Left lobe of liver (tissue), 2 donors: ENCODE measurements at regions not wholly inside any gene's neighbourhood (a gene's known extent, or its start where the extent isn't known, plus 50 kb on each side); places are given as distances from the start of the nearest gene placed in this dataset.
A peak's percentile ranks its signal among the peaks of the same experiment; 100 is the strongest.

Source experiments
- ATAC-seq: fragments of 200-7000 bp; cut with Tn5 transposase; one replicate; pipeline ENCODE4 v1.9.1; 2020; ENCODE audit warnings: mild to moderate bottlenecking, moderate library complexity
- DNase-seq: peaks from one replicate; pipeline ENCODE4 v3.0.0-alpha.2; 2020; ENCODE audit warnings: low spot score
- donor health status: DM: no; HTN: no; CAD: no; lungs with moderate emphysema.
- donor health status: DM: no; HTN: yes; CAD: no.

DNA sequence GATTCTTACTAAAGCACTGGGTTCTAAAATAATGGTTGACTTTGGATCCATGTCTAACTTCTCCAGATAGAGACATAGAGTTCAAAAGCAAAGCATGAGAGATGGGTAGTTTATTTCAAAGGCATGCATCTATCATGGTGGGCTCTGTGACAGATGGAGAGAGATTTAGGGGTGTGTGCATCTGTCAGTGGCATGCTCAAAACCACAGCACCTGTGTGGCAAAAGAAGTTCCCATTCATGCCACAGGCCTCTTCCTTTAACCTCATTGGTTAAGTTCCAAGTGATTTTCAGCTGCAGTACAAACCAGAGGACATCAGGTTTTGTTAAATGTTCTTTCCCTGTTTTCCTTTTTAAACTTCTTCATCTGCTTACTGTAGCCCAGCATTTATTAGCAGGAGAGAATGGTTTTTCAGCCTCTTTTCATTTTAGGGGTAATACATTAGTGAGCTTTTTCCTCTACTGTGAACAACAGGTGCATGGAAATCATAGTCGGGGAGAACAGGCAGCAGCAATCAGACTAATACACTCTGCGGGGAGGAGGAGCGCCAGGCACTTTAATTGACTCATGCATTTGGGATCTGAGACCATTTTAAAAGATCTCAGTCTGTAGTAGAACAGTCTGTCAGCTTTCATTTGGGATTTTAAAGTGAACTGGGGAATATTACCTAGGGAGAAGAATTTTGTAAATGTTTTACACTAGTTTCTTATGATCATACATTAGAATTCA, 52.4 kb upstream of the UPP2 start:
- ATAC-seq (no peak), DNase-seq (no peak)

DNA sequence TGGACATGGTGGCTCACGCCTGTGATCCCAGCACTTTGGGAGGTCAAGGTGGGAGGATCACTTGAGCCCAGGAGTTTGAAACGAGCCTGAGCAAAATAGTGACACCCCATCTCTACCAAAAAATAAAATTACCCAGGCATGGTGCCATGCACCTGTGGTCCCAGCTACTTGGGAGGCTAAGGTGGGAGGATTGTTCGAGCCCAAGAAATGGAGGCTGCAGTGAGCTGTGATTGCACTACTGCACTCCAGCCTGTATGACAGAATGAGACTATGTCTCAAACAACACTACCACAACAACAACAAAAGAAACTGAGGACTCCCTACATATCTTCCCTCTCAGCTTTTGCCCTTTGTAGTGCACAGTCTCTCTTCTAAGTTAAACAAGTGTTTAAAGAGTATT, 53.3 kb upstream of the UPP2 start:
- DNase-seq (no peak), ATAC-seq (no peak)

DNA sequence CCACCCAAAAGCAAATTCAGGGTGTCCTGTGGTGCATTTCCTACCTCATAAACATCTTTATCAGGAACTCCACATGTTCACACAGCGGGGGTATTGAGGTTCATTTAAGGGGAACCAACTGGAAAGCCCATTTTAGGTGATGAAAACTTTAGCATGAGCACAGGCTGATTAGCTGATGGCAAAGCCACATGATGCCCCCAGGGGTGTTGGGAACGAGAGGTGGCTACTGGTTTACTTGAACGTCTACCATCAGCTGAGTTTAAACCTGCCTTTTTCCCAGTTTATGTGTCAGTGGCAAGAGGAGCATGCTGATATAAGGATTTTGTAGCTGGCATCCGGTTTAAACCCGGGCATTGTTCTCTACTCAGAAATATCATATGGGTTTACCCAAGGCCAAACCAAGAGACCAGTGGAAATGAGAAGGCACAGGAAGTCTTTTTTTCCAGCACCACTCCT, 54.5 kb upstream of the UPP2 start:
- DNase-seq (no peak), ATAC-seq (no peak)

DNA sequence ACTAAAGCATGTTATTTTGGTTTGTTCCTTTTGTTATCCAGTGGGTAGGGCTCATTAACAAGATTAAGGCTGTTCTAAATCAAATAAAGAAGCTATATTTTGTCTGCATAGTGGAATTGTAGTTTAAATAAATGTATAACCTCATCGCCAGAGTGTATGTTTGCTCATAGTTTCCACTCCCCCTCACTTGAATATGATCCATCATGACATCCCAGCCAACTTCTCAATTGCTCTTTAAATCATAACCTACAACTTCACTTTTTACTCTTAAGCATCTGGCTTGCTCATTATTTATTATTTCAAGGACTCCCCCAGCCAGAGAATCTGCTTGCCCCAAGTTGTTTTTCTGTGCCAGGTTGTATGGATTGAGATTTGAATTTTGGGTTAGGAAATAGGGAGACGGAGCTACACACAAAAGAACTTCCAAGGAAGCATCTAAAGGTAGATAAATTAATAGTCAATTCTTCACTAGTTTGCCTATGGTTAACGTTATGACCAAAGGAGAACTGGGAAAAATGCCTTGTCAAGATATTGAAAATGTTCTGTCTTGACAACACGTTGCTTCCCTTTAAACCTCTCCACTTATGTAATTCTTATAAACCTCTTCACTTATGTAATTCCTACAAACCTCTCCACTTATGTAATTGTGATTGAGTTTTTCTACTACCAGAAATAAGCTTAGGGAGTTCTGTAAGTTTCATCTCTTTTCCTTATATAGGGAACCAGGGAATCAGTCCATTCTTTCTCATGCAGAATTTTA, 55.4 kb upstream of the UPP2 start:
- DNase-seq (no peak), ATAC-seq (no peak)

DNA sequence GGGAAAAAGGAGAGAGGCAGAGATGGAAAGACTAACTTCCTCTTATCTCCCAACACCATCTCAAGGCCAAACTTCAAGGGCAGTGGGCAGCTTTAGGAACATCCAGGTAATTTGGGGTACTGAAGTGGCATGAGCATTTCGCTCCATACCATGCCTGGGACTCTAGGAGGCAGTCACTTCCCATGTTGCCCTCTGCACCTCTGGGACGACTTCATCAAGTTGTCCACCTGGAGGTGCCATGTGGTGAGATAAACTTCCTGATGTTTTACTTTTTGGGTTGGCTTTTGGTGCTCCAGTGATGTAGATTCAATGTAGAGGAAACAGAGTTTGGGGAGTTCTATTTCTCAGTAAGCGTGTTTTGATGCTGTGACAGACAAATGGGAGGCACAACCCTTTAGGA, 56.3 kb upstream of the UPP2 start:
- DNase-seq (no peak), ATAC-seq (peak; percentile 62)

DNA sequence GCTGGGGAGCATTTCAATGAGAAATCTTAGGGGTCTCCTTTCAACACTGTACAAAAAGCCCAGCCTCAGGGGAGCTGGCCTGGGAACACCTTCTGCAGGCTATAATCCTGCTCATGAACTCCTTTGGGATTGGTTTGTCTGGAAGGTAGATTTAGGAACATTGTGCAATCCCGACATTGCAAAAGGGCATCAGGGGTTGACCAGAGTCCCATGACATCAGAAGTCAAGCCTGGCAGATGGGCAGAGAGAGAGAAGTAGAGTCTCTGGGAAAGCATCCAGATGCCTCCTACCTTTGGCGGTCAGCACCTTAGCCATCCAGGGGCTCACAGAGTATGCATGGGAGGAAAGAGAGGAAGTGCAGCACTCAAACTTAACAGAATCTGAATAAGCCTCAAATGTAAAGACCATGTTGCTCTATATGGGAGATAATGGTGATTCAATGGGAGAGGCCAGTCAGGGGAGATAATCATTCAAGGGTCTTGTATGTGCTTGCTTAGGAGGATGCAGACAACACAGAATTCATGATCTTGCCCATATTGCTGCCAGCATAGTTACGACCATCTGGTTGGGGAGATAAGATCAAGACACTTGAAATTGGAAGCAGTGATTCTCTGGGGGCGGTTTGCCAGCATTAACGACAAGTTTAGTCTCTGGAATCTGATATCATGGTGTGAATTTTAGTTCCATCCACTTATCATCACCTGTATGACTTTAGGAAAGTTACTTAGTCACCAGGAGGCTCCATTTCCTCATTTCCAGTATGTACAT, 58.3 kb upstream of the UPP2 start:
- peak; percentile 89 for DNase-seq

DNA sequence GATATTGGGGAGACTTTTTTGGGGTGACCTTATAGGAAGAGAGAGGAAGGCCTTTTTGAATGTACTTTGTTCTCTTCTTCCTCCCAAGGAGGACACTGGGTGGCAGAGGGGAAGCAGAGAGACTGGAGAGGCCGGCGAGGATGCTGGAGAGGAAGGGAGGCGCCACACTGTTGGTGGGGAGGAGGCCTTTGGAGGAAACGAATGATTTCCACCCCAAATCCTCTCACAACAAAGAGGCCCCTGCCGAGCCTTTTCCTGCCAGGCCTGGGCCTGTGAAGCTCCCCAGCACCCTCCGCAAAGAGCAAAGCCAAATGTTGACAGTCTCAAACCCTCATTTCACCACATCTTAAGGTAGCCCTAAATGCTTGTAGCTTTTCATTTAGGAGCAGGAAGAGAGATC, 59.0 kb upstream of the UPP2 start:
- DNase-seq, result no peak
- ATAC-seq, result peak; percentile 10

More for the DNA sequence above, 58.3 kb upstream of the UPP2 start:
- ATAC-seq, result peak; percentile 88

DNA sequence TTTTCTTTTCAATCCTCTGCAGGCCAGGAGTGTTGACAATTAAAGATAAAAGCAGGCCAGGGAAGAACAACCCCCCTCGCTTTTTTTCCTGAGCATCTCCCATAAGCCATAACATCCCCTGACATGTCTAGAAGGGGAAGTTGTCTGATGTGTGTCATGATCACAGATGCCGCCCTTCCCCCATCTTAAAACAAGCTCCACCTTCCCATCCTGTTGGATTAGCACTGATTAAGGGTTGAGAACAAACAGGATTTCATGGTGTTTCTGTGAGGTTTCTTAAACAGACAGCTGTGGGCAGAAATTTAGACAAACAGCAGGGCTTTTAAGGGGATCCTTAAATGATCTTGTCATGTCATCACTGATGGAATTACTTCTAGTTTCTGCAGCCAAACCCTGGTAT, 59.4 kb upstream of the UPP2 start:
- DNase-seq, result no peak
- ATAC-seq, result no peak

DNA sequence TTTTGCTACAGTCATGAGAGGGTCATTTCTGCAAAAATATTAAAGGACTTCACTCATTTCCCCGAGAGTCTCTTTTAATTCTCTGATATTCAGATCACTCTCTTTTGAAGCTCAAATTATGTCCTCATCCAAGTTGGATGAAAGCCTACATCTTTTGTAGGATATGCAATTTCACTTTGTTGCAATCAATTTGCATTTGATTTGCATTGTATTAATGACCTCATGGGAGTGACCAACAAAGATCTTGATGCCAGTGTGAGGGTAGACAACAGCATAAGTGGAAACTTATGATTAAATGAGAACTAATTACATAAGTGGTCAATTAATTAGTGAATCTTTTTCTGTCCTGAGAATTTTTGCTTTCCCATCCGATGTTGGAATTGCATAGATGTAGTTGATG, 60.3 kb upstream of the UPP2 start:
- DNase-seq (no peak), ATAC-seq (no peak)

DNA sequence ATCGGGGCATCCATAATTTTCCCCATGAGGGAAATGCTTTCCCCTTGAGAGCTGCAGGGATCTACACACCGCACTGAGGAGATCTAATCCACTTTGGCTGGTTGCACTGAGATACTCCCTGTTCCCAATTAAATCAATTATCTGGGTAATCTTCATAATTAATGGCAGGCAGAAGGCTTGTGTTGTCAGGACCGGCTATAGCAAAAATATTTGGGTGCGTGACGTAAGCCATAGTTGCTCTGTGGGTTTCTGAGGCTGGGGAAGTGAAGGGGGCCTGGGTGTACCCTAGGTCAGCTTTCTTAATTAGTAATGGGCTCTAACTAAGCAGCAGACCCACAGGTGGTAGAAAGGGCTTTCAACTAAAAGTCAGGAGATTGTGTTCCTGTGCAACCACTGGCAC, 62.8 kb upstream of the UPP2 start:
- no peak for ATAC-seq
- DNase-seq, result no peak

DNA sequence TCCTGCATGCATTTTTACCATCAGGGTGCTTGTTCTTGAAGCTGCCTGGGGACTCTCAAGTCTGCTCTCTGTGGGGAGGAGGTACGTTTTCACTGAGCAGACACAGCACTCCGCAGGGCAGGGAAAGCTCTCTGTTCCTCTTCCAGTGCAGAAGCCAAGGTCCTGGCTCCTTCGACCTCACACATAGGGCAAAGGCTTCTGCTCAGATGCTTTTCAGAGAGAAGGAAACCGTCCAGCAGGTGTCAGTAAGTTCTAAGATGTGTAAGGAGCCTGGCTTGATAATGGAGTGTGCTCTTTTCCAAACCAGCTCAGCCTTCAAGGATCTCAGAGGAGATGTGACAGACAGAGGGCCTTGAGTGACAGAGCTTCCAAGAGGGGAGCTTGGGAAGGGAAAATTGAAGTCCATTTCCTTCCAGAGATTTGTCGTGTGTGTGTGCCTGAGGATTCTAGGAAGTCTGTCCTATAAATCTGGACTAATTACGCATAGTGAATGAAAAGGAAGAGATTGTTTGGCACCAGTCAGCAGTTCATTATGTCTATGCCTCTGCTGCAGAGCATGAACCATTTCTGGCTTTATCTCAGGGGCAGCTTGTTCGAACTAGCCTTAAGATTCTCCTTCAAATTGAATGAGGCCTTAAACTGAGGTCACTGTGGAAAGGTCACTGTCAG, 67.3 kb upstream of the UPP2 start:
- DNase-seq, result peak; percentile 66
- ATAC-seq, result peak; percentile 98

DNA sequence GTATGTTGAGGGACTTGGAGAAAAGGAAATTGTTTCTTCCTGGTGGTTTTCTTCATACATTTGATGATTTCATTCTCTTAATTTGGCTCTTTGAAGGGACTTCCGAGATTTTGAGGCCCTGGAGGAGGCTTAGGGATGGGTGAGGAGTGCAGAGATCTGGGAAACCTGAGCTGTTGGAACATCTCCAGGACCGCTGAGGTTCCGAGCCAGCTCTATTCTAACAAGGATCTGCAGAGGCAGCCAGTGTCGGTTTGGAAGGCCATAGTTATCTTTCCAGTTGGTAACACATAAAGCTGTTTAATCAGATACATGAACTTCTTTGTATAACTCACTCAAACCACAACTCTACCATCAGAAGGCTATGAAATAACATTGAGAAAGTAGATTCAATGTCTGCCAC, 70.3 kb upstream of the UPP2 start:
- no peak for DNase-seq

DNA sequence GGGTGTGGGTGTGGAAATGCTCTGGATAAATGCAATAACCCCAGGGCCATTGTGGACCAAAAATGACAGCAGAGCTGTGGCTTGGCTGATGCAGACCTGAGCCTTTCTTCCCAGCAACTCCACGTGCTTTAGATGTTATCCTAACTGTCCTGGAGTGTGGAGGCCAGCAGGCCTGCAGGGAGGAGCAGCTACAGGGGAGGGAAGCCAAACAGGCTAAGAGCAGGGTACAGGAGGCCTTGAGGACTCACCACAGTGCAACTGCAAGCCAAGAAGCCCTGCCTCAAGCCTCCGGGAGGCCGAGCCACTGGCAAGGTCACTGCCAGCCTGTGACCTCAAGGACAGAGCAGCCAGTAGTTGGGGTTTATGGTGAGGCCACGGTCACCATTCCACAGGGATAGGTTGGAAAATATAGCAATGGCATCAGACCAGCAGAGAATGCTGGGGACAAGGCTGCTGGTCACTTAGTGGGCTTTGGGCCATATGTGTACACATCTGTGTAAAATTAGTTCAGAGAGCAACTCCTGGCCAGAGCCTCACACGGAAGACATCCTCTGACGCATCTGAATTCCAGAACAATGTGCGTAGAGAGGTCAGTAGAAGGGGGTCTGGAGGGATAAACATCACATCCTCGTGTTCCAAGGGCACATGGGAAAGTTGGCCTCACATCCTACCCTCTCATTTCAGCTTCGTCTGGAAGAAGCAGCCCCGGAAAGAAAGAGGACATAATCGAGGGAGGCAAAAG, 76.2 kb upstream of the UPP2 start:
- DNase-seq, result no peak
- ATAC-seq, result no peak

More for the DNA sequence above, 70.3 kb upstream of the UPP2 start:
- ATAC-seq, result no peak

DNA sequence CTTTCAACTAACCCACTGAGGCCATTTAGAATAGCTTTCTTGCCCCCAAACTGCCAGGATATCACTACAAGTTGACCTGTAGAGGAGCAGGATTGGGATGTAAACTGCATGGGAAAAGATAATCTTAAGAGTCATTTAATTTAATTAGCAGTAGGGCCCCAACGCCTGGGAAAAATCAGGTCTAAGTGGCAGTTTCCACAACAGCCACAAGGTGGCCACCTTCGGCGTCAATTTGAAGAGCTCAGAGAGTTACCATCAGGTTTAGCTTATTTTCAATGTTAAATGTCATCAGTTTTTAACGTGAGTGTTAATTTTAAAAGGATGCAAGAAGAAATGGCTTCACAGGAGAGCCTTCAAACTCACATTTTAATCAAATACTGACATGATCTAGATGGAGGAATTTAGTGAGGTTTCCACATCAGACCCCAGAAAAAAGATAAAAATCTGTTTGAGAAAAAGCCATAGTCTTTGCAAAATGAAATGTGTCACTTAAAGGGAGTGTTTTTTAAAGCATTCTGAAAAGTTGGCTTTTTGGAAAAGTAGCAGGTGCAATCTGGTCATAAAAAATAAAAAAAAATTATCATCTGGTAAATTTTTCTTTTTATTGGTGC, 77.3 kb upstream of the UPP2 start:
- DNase-seq (peak; percentile 59), ATAC-seq (peak; percentile 92)

DNA sequence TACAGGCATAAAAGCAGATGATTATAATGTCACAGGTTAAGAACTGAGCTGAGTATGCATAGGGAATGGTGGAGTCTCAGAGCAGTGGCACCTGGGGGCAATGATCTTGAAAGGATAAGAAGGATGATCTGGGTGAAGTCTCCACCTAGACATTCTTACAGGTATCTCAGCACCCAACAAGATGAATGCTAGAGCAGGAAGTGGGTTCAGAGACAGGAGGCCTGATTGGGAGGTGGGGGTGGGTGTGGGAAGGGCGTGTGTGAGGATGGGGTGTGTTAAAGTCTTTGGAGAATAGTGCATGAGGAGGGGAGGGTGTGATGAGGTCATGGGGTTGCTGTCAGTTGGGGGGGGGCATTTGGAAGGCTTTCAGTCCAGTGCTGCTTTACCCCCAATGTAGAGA, 78.8 kb upstream of the UPP2 start:
- DNase-seq (no peak), ATAC-seq (no peak)

DNA sequence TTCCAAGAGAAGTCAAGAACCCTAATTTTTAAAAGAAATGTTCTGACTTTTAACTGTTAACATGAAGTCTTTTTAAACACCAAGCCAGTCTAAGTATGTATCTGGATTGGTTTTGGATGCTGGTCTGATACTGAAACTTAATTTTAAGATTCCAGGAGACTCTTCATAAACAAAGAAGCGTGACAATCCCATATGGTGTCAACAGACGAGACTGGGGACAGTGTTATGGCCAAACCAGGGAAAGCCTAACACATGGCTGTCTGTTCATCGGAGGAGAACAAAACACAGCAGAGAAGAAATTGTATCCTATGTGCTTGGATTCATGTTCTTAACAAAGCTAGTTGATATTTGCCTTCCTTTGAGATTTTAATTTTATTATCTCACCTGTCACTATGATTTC, 80.5 kb upstream of the UPP2 start:
- ATAC-seq, result no peak
- DNase-seq, result no peak

DNA sequence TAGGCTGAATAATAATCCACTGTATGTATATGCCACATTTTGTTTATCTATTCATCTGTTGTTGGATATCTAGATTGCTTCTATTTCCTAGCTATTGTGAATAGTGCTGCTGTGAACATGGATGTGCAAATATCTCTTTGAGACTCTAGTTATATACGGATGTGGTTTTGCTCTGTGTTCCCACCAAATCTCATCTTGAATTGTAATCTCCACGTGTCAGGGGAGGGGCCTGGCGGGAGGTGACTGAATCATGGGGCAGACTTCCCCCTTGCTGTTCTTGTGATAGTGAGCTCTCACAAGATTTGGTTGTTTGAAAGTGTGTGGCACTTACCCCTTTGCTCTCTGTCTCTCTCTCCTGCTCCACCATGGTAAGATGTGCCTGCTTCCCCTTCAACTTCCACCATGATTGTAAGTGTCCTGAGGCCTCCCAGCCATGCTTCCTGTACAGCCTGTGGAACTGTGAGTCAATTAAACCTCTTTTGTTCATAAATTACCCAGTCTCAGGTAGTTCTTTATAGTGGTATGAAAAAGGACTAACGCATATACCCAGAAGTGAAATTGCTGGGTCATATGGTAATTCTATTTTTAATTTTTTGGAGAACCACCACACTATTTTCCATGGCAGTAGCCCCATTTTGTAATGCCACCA, 86.1 kb upstream of the UPP2 start:
- ATAC-seq, result no peak
- no peak for DNase-seq

DNA sequence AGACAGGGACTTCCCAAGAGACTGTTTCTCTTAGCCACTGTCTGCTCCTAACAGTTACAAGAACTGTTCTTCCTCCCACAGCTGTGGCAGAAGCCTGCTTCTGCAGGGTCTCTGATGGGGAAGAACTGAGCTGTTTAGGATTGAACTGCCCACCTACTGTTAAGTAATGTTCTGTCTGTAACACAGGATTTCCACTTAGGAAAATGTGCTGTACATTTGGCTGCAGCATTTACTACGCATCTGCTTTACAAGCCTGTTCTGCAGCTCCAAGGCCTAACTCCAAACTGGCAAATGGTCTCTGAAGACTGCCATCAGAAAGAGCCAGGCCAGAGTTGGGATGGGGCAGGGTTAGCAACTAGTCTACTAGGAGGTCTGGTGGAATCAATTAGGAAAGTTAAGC, 87.8 kb upstream of the UPP2 start:
- ATAC-seq, result no peak
- no peak for DNase-seq

DNA sequence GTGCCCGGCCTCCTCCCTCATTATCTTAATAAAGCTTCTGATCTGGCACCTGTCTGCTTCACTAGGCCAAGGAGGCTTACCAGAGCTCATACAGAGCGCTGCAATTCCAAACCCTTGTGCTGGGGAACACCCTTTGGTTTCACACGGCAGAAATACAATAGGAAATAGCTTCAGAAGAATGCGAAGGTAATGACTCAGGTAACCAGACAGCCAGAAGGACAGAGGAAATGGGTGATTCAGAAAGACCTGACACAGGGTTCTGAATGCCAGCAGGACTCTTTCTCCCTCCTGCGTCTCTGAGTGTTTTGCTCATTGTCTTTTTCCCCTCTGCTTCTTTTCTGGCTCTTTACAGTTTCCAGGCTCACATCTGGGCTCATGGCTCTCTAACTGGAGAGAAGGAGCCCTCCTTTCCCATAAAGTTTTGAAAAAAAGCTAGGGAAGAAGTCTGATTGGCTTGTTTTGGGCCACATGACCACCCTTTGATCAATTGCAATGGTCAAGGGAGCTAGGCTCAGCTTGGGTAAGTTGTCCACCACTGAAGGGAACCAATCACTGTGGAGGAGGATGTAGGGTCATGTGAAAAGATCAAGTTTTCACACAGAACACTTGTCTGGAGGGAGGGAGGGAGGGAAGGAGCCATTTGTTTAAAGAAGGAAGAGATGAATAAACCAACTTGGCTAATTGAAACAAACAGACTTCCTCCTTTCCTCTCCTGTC, 90.5 kb upstream of the UPP2 start:
- DNase-seq (no peak), ATAC-seq (no peak)
